HG03342 (cell line): ENCODE measurements at regions not wholly inside any gene's neighbourhood (a gene's known extent, or its start where the extent isn't known, plus 50 kb on each side); places are given as distances from the start of the nearest gene placed in this dataset.
"Not testable (repeated sequence)": the region's sequence is repeated elsewhere in the genome, so short reads cannot be mapped to it uniquely, and the experiment has no call there.

Source experiments
- ATAC-seq: cut with Tn5 transposase; IDR thresholded peaks from one replicate; pipeline ENCODE4 v1.9.1; 2021; ENCODE audit warnings: mild to moderate bottlenecking, moderate library complexity; ENCODE audit not compliant: unreplicated experiment

DNA sequence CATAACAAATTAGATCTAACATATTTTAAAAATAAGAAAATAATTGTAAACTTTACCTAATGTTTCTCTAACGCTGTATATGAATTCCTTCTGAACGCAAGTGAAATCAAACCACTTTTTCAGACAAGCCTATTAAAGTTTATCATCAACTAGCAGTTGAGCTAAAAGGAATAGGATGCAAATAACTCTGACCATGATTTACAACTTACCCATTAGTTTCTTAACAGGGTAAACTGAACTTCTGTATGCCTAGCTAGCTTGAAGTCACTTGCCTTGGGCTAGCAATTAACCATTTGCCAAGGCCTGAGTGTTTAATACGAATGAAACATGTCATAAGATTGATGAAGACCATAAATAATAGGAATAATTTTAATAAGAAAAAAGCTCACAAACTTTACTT lies 762.7 kb upstream of the ARRDC3 start:
- ATAC-seq = no peak

DNA sequence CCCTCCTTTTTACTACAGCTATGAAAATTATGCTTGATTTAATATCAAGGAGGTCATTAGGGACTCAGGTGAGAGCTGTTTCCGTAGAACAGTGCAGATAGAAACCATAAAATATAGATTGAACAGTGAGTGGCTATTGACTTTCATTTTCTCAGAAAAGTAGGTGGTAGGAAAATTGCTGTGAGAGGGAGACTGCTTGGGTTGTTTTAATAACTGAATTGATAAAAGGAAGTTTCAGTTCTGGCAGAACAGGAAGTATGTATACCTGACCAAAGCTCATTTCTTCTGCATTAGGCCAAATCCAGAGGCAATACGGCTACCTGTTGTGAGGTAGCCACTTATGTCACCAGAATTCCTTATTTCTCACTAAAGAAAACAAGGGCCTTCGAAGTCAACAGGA lies 761.7 kb upstream of the ARRDC3 start:
- ATAC-seq = no peak

DNA sequence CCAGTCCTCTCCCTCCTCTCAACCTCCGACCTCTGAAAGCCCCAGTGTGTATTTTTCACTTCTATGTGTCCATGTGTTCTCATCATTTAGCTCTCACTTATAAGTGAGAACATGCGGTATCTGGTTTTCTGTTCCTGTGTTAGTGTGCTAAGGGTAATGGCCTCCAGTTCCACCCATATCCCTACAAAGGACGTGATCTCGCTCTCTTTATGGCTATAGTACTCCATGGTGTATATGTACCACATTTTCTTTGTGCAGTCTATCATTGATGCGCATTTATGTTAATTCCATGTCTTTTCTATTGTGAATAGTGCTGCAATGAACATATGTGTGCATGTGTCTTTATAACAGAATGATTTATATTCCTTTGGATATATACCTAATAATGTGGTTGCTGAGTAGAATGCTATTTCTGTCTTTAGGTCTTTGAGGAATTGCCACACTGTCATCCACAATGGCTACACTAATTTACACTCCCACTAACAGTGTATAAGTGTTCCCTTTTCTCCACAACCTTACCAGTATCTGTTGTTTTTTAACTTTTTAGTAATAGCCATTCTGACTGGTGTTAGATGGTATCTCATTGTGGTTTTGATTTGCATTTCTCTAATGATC lies 749.3 kb upstream of the ARRDC3 start:
- ATAC-seq = not testable (repeated sequence)

DNA sequence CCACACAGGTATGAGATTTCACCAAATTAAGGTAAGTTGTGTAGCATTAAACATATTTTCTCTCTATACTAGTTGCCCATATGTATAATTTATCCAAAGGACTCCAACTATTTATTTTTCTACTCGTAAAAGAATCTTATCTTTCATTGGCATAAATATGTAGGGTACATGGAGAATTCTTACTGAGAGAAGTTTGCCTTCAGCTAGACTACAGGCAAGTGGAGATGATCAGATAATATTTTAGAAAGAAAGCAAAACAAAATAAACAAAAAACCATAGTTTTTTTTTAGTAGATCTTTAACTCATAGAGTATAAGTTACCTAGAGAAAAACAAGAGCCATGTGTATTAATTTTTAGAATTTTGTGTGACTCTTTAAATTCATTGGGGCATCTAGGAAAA lies 743.1 kb upstream of the ARRDC3 start:
- no peak for ATAC-seq

DNA sequence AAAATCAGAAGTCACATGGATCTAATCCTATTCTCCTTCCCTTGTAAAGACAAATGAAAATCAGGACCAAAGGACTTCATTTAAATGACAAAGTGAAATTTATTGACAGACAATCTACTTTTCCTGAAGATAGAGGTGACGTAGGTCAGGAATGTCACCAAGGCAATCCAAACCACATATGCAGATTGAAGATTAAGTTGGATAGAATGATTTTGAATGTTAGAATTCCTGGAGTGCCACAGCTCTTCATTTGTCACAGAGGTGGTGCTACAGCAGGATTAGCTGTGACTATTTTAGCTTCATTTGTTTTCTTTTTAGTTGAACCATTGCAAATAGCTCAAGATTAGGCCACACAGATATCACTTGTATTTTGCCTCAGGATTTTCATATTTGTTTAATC lies 736.0 kb upstream of the ARRDC3 start:
- no peak for ATAC-seq

DNA sequence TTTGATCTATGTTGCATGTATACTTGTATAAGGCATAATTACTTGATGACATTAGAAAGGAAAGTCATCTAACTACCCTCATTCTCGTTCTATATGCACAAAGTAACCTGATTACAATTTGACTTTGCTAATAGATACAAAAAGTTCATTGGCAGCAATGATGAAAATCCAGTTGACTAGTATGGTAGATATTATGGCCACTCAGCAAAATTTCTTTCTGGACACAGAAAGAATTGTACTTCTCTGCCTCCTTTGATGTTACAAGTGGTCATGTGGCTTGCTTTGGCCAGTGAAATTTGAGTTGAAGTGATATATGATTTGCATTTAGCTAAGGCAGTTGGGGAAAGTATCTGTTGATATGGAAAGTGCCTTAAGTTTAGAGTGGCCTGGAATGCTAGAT lies 723.7 kb upstream of the ARRDC3 start:
- ATAC-seq = no peak

DNA sequence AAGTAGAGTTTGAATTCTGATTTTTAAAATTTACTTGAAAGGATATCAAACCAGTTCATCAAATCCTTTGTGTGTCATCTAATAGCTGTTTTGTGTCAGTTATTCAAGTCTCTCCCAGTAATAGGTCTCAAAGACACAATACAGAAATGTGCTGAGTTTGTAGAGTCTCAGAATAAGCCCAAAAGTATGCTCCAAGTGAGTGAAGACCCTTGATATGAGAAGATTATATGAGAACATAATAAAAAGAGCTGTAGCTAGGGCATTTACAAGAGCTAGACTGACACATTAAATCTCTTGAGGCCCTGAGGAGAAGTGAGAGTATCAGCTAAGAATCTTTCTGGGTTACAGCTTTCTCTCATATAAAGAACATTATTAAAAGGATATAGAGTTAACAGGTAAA lies 721.0 kb upstream of the ARRDC3 start:
- ATAC-seq = no peak

DNA sequence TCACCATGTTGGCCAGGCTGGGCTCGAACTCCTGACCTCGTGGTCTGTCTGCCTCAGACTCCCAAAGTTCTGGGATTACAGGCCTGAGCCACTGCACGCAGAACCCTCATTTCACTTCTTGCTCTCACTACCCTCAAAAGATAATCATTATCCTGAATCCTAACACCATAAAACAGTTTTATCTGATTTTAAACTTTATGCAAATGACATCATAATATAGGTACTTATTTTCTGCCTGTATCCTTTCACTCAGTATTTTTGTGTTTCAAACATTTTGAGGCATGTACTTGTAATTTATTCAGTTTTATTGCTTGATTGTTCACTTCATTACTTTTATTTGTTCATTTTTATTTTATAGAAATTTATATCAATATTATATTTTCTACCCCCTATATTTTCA lies 719.2 kb upstream of the ARRDC3 start:
- no peak for ATAC-seq

DNA sequence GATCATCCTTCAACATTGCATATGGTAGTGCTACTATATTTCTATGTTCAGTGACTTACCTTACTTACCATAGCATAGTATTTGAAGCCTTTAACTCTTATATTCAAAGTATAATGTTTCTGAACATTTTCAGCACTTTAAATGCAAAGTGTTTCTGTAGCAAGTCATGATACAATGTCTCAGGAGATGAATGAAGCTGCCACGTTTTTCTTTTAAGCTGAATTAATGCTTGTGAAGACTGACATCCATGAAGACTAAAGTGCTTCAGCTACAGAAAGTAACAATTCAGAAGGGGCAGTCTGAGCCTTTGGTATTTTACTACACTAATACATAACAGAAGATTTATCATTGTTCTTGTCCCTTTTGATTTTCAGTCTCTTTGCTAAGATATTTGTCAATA lies 709.1 kb upstream of the ARRDC3 start:
- no peak for ATAC-seq

DNA sequence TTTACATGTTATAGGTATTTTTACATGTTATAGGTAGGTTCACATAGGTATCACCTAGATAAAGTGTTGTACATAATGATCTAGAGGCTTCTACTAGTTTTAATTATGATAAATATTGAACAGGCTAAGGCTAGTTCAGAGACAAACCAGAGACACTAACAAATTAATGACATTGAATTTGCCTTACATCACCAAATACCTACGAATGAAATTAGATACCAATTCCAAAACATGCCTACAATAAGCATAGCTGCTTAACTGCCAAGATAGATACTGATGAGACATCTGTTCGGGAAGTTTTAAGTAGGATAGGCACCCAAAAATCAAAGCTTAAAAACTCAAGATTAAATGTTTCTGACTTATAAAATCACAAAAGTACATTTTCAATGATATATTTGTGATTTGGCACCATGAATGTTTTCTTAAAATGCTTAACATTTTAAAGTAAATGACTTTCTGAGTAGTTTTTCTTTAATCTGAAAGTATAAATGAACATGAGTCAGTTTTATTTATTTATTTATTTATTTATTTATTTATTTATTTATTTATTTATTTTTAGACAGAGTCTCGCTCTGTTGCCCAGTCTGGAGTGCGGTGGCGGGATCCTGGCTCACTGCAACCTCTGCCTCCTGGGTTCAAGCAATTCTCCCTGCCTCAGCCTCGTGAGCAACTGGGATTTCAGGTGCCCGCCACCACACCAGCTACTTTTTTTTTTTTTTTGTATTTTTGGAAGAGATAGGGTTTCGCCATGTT lies 703.1 kb upstream of the ARRDC3 start:
- ATAC-seq = no peak

DNA sequence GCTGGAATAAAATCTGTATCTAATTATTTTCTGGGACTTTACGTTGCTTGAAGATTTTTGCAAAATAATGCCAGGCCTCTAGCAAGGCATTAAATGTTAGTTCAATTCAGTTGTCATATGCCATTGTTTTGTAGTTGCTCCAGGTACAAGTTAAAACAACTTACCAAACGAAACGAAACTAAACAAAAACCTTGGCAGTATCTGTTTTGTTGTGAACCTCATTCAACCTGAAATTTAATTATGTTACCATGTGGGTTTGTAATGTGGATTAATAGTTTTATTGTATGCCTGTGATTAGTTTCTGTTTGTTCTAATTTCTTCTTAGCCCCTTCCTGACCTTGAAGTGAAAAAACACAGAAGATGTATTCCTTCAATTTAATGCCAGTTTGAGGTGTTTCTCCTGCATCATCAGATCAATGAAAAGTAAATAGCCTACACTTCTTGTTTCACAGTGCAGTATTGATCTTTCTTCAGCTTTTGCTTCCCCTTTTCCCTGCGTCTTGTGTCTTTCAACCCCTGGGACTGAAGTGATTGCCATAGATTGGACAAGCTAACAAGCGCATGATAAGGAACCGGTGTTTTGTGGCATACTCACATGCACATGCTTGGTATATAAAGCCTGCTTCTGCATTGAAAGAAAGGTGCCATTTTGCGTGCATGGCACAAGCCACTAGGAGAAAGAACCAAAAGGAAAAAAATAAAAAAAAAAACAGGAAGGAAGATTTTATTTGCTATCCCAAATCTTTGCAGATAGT lies 699.0 kb upstream of the ARRDC3 start:
- no peak for ATAC-seq

DNA sequence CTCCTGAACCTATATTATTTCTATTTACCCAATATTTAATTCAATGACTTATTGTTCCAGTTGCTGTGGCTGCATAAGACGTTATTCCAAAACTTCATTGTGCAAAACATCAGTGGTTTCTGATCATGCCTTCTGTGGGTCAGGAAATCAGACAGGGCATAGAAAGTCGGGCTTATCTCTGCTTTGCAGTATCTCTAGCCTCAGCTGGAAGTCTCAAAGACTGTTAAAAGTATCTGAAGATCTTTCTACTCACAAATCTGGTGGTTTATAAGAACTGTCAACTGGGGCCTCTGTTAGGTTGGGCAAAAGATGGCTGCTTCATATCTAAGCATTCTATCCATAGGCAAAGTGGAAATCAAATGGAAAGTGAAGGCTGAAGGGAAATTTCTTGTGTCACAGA lies 687.7 kb upstream of the ARRDC3 start:
- no peak for ATAC-seq

DNA sequence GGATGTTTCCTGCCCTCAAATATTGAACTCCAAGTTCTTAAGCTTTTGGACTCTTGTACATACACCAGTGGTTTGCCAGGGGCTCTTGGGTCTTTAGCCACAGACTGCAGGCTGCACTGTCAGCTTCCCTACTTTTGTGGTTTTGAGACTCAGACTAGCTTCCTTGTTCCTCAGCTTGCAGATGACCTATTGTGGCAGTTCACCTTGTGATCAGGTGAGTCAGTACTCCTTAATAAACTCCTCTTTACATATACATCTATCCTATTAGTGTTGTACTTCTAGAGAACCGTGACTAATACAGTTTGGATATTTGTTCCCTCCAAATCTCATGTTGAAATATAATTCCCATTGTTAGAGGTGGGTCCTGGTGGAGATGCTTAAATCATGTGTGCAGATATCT lies 681.9 kb upstream of the ARRDC3 start:
- no peak for ATAC-seq

DNA sequence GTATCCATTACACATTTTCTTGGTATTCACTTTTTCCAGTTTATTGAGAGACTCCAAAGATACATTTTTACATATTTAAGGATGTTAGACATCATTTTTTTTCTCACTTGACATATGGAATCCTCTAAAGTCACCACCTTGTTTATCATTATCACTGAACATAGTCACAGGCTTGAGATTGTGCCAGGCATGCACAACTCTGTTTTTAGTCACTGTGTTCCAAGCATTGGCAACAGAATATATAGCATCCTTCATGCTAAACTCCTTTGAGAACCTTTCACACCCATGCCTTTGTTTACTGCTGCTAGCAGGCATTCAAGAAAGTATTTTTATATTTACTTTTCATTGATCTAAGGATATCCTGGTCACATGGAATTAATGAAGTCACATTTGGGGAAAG lies 668.6 kb upstream of the ARRDC3 start:
- ATAC-seq = no peak

DNA sequence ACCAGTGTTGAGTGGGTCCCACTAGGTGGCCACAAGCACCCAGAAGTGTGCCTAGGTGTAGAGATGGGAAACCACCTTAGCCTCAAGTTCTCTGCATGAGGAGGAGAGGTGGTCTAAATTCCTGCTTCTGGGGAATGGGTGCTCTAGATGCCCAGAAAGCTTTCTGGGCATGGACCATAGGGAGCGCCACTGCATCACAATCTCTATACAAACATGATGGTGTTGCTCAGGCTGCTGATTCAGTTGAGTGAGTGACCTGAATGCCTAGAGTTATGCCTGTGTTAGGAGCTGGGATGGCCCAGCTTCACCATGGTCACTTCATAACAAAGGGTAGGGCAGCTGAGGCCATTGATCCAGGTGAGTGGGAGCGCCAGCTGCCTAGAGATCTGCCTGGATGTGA lies 667.9 kb upstream of the ARRDC3 start:
- no peak for ATAC-seq

DNA sequence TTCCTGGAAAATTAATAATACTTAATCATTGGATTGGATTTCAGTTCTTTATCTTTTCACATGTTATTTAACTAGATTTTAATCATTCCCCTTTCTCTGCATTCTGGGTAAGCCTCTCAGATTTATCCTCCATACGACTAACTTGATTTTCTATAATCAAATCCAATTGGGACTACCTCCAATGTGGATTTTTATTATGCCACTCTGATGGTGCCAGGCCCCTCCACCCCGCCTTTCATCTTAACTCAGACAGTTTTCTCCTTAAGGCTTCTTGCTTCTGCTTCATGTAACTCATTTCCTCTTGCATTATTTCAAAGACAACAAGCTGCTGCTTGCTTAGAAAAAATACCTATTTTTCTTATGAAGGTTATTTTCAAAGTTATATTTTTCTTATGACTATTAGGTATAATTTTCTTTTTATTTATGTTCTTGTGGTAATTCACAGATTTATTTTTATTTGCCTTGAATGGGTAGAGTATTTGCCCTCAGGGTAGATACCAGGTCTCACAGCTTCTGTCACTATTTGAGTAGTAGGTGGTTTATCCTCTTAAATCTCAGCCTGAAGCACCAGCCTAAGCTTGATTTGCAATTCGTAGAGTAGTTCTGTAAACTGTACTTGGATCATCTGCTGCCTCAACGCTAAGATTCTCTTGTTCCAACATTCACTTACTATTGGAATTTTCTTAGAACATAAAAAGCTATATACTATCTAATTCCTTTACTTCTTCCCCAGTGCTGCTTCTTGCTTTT lies 659.0 kb upstream of the ARRDC3 start:
- no peak for ATAC-seq

DNA sequence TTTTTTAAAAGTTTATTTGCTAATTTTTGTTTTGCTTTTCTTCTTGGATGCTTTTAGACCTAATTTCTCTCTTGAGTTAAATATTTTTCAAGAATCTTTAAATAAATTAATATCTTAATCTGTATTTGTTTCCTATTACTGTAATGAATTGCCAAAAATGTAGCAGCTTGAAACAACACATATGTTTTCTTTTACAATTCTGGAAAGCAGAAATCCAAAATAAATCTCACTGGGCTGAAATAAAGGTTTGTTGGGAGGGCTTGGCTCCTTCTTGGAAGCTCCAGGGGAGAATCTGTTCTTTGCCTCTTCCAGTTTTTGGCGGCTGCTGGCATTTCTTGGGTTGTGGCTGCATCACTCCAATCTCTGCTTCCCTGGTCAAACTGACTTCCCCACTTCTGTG lies 658.1 kb upstream of the ARRDC3 start:
- no peak for ATAC-seq

DNA sequence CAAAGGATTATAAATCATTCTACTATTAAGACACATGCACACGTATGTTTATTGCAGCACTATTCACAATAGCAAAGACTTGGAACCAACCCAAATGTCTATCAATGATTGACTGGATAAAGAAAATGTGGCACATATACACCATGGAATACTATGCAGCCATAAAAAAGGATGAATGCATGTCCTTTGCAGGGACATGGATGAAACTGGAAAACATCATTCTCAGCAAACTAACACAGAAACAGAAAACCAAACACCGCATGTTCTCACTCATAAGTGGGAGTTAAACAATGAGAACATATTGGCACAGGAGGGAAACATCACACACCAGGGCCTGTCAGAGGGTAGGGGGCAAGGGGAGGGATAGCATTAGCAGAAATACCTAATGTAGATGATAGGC lies 646.7 kb upstream of the ARRDC3 start:
- ATAC-seq = not testable (repeated sequence)

DNA sequence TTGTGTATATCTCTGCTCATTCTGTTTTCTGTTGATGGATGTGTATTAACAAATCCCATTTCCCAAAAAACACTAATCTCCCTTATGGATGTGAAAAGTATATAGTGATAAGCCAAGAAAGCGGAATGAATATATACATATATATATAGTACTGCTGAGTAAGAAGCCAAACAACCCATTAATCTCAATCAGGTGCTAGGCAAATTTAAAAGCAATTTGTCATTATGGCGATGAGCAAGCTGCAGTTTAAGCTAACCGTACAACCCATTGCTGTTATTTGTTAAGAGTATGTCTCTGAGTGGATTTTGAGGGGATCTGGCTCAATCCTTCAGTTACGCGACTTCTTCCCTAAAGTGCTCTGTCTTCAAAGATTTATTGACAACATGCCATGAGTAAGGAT lies 640.4 kb upstream of the ARRDC3 start:
- ATAC-seq = no peak

DNA sequence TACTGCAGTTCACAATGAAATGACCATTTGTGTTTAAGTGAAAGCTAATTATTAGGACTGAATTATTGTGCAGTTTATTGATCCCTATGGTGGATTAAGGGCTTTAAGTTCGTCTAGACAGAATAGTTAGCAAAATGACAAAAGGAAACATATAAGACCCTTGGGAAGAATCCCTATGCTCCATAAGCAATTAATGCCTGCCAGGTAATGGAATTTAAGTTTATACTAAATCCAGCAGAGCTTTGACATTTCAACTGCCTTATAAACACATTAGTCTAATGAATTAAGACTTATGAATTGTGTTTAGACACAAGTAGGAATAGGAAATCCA lies 640.0 kb upstream of the ARRDC3 start:
- ATAC-seq = no peak

DNA sequence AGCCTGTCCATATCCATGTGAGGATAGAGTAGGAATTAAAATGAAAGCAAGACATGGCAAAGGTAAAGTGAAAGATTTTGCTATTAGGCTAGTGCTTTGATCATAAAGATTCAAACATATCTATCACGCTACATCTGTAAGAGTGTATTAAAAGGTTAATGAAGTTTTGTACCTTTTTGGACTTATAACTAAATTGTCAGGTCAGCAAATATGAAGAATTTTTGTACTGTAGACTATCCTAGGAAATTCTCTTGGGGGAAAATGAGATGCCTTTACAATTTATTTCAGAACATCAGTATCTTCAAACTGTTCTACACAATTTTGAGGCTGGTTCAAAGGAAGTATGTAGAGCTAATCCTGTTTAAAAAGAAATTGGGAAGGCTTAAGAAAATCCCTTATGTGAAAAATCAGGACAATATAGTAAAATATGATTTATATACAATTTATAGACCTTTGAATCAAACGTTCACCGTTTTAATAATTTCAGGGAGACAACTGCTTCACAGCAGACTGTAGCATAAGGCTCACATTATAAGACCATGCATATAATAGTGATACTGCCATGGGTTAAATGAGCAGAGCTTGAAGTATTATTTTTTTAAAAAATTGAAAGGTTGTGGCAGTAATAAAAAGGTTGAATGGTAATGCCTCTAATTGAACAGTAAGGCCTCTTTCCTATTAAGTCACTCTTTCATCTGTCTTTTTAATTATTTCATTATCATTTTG lies 639.5 kb upstream of the ARRDC3 start:
- ATAC-seq = no peak
